ENCODE measurements at regions not wholly inside any gene's neighbourhood (a gene's known extent, or its start where the extent isn't known, plus 50 kb on each side); places are given as distances from the start of the nearest gene placed in this dataset.

- Histone ChIP-seq H3K9me3 (ENCODE audit: low read length) (no peaks in the 10 kb centered on the region), H3K27ac (ENCODE audit: low read depth, low read length) (no peak overlapping the region), H3K4me3 (ENCODE audit: low read length) (no peak overlapping the region), H3K4me1 (ENCODE audit: insufficient read depth, low read length) (no peaks in the 10 kb centered on the region), H3K36me3 (ENCODE audit: insufficient read depth, low read length) (no peaks in the 10 kb centered on the region), H3K27me3 (ENCODE audit: insufficient read depth, low read length, poor library complexity, severe bottlenecking) (no peaks in the 10 kb centered on the region)
- CTCF ChIA-PET = no interaction called here
- H3K36me3 Mint-ChIP-seq = no peaks in the 10 kb centered on the region
- no peak for DNase-seq
- H3K27me3 Mint-ChIP-seq = peaks cover 0 to 5% of the 10 kb centered on the region in 2 donors
- peaks cover 0 to 6% (median 2%) of the 10 kb centered on the region in 5 donors for H3K9me3 Mint-ChIP-seq
- POLR2A ChIA-PET = no interaction called here
- no peak overlapping the region for H3K27ac Mint-ChIP-seq
- H3K4me1 Mint-ChIP-seq = no peaks in the 10 kb centered on the region
- no peak overlapping the region for H3K4me3 Mint-ChIP-seq
Observed at GRCh38 chr5:174523311-174524071, 200.9 kb upstream of the MSX2 start.

DNA sequence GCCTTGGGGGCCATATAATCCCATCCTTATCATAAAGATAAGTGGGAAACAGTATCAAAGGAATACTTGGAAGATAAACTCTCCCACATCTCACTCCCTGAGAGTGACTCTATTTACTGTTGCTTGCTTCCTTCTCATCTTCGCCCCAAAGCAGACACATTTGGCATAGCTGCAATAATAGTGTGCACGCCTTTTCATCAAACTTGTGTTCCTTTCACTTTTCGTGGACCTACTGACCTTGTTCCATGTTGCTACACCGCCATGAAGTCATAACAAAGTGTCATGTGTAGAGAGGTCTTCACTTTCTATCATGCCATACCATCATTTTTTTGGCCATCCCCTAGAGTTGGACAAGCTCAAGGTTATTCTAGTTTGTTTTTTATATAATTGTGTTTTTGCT lies 200.0 kb upstream of the MSX2 start:
- POLR2A ChIA-PET = no interaction called here
- no peaks in the 10 kb centered on the region for H3K9me3 ChIP-seq (ENCODE audit: low read length)
- no peak overlapping the region for H3K4me3 ChIP-seq (ENCODE audit: low read length)
- H3K27ac Mint-ChIP-seq = no peak overlapping the region
- no peak overlapping the region for H3K4me3 Mint-ChIP-seq
- no peaks in the 10 kb centered on the region for H3K36me3 Mint-ChIP-seq
- H3K27me3 Mint-ChIP-seq = peaks cover 2 to 3% of the 10 kb centered on the region in 2 donors
- DNase-seq = no peak
- H3K4me1 ChIP-seq (ENCODE audit: insufficient read depth, low read length) = no peaks in the 10 kb centered on the region
- no peaks in the 10 kb centered on the region for H3K27me3 ChIP-seq (ENCODE audit: insufficient read depth, low read length, poor library complexity, severe bottlenecking)
- H3K36me3 ChIP-seq (ENCODE audit: insufficient read depth, low read length) = no peaks in the 10 kb centered on the region
- CTCF ChIA-PET = no interaction called here
- H3K9me3 Mint-ChIP-seq = peaks cover 0 to 6% (median 0%) of the 10 kb centered on the region in 5 donors
- H3K4me1 Mint-ChIP-seq = no peaks in the 10 kb centered on the region
- no peak overlapping the region for H3K27ac ChIP-seq (ENCODE audit: low read depth, low read length)

- Mint-ChIP-seq H3K27me3 (peaks cover 2% of the 10 kb centered on the region in 2 donors), H3K27ac (no peak overlapping the region)
- POLR2A ChIA-PET = no interaction called here
Observed at GRCh38 chr5:174526177-174526576, 198.2 kb upstream of the MSX2 start.

DNA sequence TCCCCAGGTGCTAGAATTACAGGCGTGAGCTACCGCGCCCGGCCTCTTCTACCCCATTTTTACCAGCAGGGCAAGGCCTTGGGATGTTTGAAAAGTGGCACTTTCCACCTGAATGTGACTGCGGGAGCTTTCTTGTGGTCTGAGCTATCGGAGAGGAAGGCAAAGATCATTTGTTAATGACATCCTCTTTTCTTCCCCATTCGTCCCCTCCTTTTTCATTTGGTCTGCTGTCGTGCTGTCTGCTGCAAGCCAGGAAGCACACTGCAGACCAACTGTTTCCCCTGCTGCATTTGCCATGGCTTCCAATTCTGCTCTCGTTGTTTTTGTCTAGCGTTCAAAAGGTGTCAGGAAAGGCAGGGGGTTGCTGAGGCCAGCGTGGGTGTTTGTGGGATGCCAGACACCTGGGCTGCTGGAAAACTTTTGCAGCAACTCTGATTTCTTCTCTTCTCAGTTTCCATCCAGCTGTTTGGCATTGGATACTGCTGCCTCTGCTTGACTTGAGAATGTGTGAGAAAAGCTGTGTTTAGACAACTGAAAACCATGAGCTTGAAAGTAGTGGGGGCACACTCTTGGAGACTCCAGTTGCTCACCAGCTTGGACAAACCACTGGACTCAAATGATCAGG lies 196.4 kb upstream of the MSX2 start:
- peaks cover 0 to 6% (median 0%) of the 10 kb centered on the region in 5 donors for H3K9me3 Mint-ChIP-seq
- H3K4me3 ChIP-seq (ENCODE audit: low read length) = no peak overlapping the region
- CTCF ChIA-PET = no interaction called here
- H3K4me1 ChIP-seq (ENCODE audit: insufficient read depth, low read length) = no peaks in the 10 kb centered on the region
- H3K27ac Mint-ChIP-seq = no peak overlapping the region
- H3K36me3 Mint-ChIP-seq = no peaks in the 10 kb centered on the region
- peaks cover 2 to 3% of the 10 kb centered on the region in 2 donors for H3K27me3 Mint-ChIP-seq
- no peaks in the 10 kb centered on the region for H3K9me3 ChIP-seq (ENCODE audit: low read length)
- H3K36me3 ChIP-seq (ENCODE audit: insufficient read depth, low read length) = no peaks in the 10 kb centered on the region
- peaks cover 0 to 4% (median 0%) of the 10 kb centered on the region in 3 donors for H3K4me1 Mint-ChIP-seq
- no peak for DNase-seq
- peak overlapping the region in 1 of 7 donors; percentile 63 for H3K4me3 Mint-ChIP-seq
- H3K27me3 ChIP-seq (ENCODE audit: insufficient read depth, low read length, poor library complexity, severe bottlenecking) = no peaks in the 10 kb centered on the region
- no peak overlapping the region for H3K27ac ChIP-seq (ENCODE audit: low read depth, low read length)
- POLR2A ChIA-PET = no interaction called here

More at GRCh38 chr5:174526177-174526576, 198.2 kb upstream of the MSX2 start:
- peaks cover 0 to 6% (median 0%) of the 10 kb centered on the region in 5 donors for H3K9me3 Mint-ChIP-seq
- H3K9me3 ChIP-seq (ENCODE audit: low read length) = no peaks in the 10 kb centered on the region
- H3K36me3 ChIP-seq (ENCODE audit: insufficient read depth, low read length) = no peaks in the 10 kb centered on the region
- H3K27me3 ChIP-seq (ENCODE audit: insufficient read depth, low read length, poor library complexity, severe bottlenecking) = no peaks in the 10 kb centered on the region
- no peak overlapping the region for H3K27ac ChIP-seq (ENCODE audit: low read depth, low read length)
- no peak overlapping the region for H3K4me3 Mint-ChIP-seq
- CTCF ChIA-PET = no interaction called here
- H3K4me3 ChIP-seq (ENCODE audit: low read length) = no peak overlapping the region
- H3K4me1 Mint-ChIP-seq = no peaks in the 10 kb centered on the region
- H3K4me1 ChIP-seq (ENCODE audit: insufficient read depth, low read length) = no peaks in the 10 kb centered on the region
- DNase-seq = no peak
- no peaks in the 10 kb centered on the region for H3K36me3 Mint-ChIP-seq

DNA sequence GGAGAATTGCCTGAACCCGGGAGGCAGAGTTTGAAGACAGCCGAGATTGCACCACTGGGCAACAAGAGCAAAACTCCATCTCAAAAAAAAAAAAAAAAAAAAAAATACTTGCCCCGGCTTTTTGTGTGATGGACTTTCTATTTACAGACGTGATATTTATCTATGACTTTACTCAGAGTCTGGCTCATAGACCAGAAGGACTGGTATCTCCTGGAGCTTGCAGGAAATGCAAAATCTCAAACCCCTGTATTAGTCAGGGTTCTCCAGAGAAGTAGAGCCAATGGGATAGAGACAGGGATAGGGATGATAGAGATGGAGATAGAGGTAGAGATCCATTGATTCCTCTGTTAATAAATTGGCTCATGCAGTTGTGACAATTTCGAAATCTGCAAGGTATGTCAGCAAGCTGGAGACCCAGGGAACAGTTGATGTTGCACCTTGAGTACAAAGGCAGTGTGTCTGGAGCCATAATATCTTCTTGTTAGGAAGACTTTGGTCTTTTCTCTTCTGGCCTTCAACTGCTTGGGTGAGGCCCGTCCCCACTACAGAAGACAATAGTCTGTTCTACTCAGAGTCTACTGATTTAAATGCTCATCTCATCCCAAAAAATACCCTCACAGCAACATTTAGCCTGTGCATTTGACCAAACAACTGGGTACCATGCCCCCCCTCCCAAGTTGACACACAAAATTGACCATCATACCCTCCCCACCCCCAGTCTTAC lies 195.4 kb upstream of the MSX2 start:
- Histone ChIP-seq H3K27ac (ENCODE audit: low read depth, low read length) (no peak overlapping the region), H3K9me3 (ENCODE audit: low read length) (no peaks in the 10 kb centered on the region), H3K27me3 (ENCODE audit: insufficient read depth, low read length, poor library complexity, severe bottlenecking) (no peaks in the 10 kb centered on the region), H3K4me3 (ENCODE audit: low read length) (no peak overlapping the region), H3K36me3 (ENCODE audit: insufficient read depth, low read length) (no peaks in the 10 kb centered on the region), H3K4me1 (ENCODE audit: insufficient read depth, low read length) (no peaks in the 10 kb centered on the region)
- H3K9me3 Mint-ChIP-seq = peaks cover 0 to 6% (median 0%) of the 10 kb centered on the region in 5 donors
- peak overlapping the region in 1 of 8 donors; percentile 51 for H3K27ac Mint-ChIP-seq
- H3K4me3 Mint-ChIP-seq = no peak overlapping the region
- H3K4me1 Mint-ChIP-seq = peaks cover 0 to 4% (median 0%) of the 10 kb centered on the region in 3 donors
- POLR2A ChIA-PET = no interaction called here
- CTCF ChIA-PET = no interaction called here
- H3K27me3 Mint-ChIP-seq = peaks cover 2 to 3% of the 10 kb centered on the region in 2 donors
- DNase-seq = no peak
- no peaks in the 10 kb centered on the region for H3K36me3 Mint-ChIP-seq

GRCh38 chr5:174529925-174530681 lies 194.3 kb upstream of the MSX2 start:
- Mint-ChIP-seq H3K27me3 (peaks cover 2 to 3% of the 10 kb centered on the region in 2 donors), H3K9me3 (peaks cover 0 to 5% (median 0%) of the 10 kb centered on the region in 5 donors), H3K4me1 (peaks cover 0 to 4% (median 0%) of the 10 kb centered on the region in 3 donors), H3K36me3 (no peaks in the 10 kb centered on the region), H3K4me3 (no peak overlapping the region), H3K27ac (peak overlapping the region in 1 of 8 donors; percentile 48)
- H3K9me3 ChIP-seq (ENCODE audit: low read length) = no peaks in the 10 kb centered on the region
- H3K4me3 ChIP-seq (ENCODE audit: low read length) = no peak overlapping the region
- H3K27ac ChIP-seq (ENCODE audit: low read depth, low read length) = no peak overlapping the region
- CTCF ChIA-PET = no interaction called here
- no peaks in the 10 kb centered on the region for H3K36me3 ChIP-seq (ENCODE audit: insufficient read depth, low read length)
- H3K4me1 ChIP-seq (ENCODE audit: insufficient read depth, low read length) = no peaks in the 10 kb centered on the region
- no peaks in the 10 kb centered on the region for H3K27me3 ChIP-seq (ENCODE audit: insufficient read depth, low read length, poor library complexity, severe bottlenecking)
- POLR2A ChIA-PET = no interaction called here
- DNase-seq = no peak

DNA sequence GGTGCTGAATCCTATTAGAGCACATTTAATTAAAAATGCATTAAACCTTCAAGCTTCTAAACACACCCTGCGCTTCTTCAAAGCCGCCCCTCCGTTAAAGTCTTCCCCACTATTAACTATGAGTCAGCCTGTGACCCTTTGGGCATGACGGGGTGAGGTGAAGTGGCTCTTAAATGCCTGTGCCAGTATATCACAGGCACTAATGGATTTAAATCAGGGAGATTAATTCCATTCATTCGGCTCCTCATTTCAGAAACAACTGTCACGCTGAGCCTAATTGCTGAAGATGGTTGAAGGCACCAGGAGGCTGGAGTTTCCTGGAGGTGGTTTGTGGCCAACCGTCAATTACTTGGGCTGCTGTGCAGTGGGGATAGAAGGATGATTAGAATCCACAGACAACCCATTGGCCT lies 192.6 kb upstream of the MSX2 start:
- H3K4me3 Mint-ChIP-seq = no peak overlapping the region
- H3K27me3 Mint-ChIP-seq = peaks cover 2 to 3% of the 10 kb centered on the region in 2 donors
- peaks cover 0 to 5% (median 0%) of the 10 kb centered on the region in 5 donors for H3K9me3 Mint-ChIP-seq
- ChIA-PET CTCF (no interaction called here), POLR2A (no interaction called here)
- Histone ChIP-seq H3K4me3 (ENCODE audit: low read length) (no peak overlapping the region), H3K27me3 (ENCODE audit: insufficient read depth, low read length, poor library complexity, severe bottlenecking) (no peaks in the 10 kb centered on the region), H3K9me3 (ENCODE audit: low read length) (no peaks in the 10 kb centered on the region), H3K4me1 (ENCODE audit: insufficient read depth, low read length) (no peaks in the 10 kb centered on the region), H3K27ac (ENCODE audit: low read depth, low read length) (no peak overlapping the region), H3K36me3 (ENCODE audit: insufficient read depth, low read length) (no peaks in the 10 kb centered on the region)
- H3K27ac Mint-ChIP-seq = no peak overlapping the region
- H3K36me3 Mint-ChIP-seq = no peaks in the 10 kb centered on the region
- no peak for DNase-seq
- H3K4me1 Mint-ChIP-seq = peaks cover 0 to 4% (median 0%) of the 10 kb centered on the region in 3 donors
